ENCODE measurements at regions not wholly inside any gene's neighbourhood (a gene's known extent, or its start where the extent isn't known, plus 50 kb on each side); places are given as distances from the start of the nearest gene placed in this dataset.

GRCh38 chr11:37552284-37552683, 954.2 kb upstream of the RAG2 start:
- in situ Hi-C loops (cut with MboI; ENCODE audit: low pct_unique_long_range_greater_than_20kb, low sequenced_read_pairs, unreplicated experiment) = no loop called here
- no peak for DNase-seq (ENCODE audit: low spot score)

GRCh38 chr11:37544491-37544890, 946.5 kb upstream of the RAG2 start:
- in situ Hi-C loops (cut with MboI; ENCODE audit: low pct_unique_long_range_greater_than_20kb, low sequenced_read_pairs, unreplicated experiment) = no loop called here
- no peak for TF ChIP-seq CTCF (IDR thresholded peaks at IDR 0.05; ENCODE audit: extremely low read depth, insufficient read depth, missing control alignments)
- no peak for DNase-seq (ENCODE audit: low spot score)

More at GRCh38 chr11:37552284-37552683, 954.2 kb upstream of the RAG2 start:
- no peak for TF ChIP-seq CTCF (IDR thresholded peaks at IDR 0.05; ENCODE audit: extremely low read depth, insufficient read depth, missing control alignments)

GRCh38 chr11:37533830-37534229, 935.8 kb upstream of the RAG2 start:
- in situ Hi-C loops (cut with MboI; ENCODE audit: low pct_unique_long_range_greater_than_20kb, low sequenced_read_pairs, unreplicated experiment) = no loop called here
- no peak for DNase-seq (ENCODE audit: low spot score)
- no peak for TF ChIP-seq CTCF (IDR thresholded peaks at IDR 0.05; ENCODE audit: extremely low read depth, insufficient read depth, missing control alignments)

GRCh38 chr11:37533087-37533486, 935.1 kb upstream of the RAG2 start:
- DNase-seq (ENCODE audit: low spot score) = no peak
- in situ Hi-C loops (cut with MboI; ENCODE audit: low pct_unique_long_range_greater_than_20kb, low sequenced_read_pairs, unreplicated experiment) = no loop called here
- TF ChIP-seq CTCF (IDR thresholded peaks at IDR 0.05; ENCODE audit: extremely low read depth, insufficient read depth, missing control alignments) = no peak

GRCh38 chr11:37532271-37532670, 934.2 kb upstream of the RAG2 start:
- no peak for TF ChIP-seq CTCF (IDR thresholded peaks at IDR 0.05; ENCODE audit: extremely low read depth, insufficient read depth, missing control alignments)
- DNase-seq (ENCODE audit: low spot score) = no peak
- in situ Hi-C loops (cut with MboI; ENCODE audit: low pct_unique_long_range_greater_than_20kb, low sequenced_read_pairs, unreplicated experiment) = no loop called here

- in situ Hi-C loops (cut with MboI; ENCODE audit: low pct_unique_long_range_greater_than_20kb, low sequenced_read_pairs, unreplicated experiment) = no loop called here
- no peak for TF ChIP-seq CTCF (IDR thresholded peaks at IDR 0.05; ENCODE audit: extremely low read depth, insufficient read depth, missing control alignments)
- no peak for DNase-seq (ENCODE audit: low spot score)
These were observed 929.5 kb upstream of the RAG2 start for GRCh38 chr11:37527545-37527944.

GRCh38 chr11:37525336-37525735, 927.3 kb upstream of the RAG2 start:
- in situ Hi-C loops (cut with MboI; ENCODE audit: low pct_unique_long_range_greater_than_20kb, low sequenced_read_pairs, unreplicated experiment) = no loop called here
- TF ChIP-seq CTCF (IDR thresholded peaks at IDR 0.05; ENCODE audit: extremely low read depth, insufficient read depth, missing control alignments) = no peak
- no peak for DNase-seq (ENCODE audit: low spot score)
